ENCODE measurements at regions not wholly inside any gene's neighbourhood (a gene's known extent, or its start where the extent isn't known, plus 50 kb on each side); places are given as distances from the start of the nearest gene placed in this dataset.

GRCh38 chr1:245090491-245091090 lies 64.2 kb upstream of the KIF26B start:
- TF ChIP-seq YY1 (IDR thresholded peaks at IDR 0.05; ENCODE audit: low read depth) (no peak), EP300 (IDR thresholded peaks at IDR 0.05; ENCODE audit: borderline replicate concordance) (no peak), TCF12 (IDR thresholded peaks at IDR 0.05; ENCODE audit: low read depth) (no peak), ZBTB7A (IDR thresholded peaks at IDR 0.05; ENCODE audit: low read depth) (no peak), NFIC (IDR thresholded peaks at IDR 0.05) (no peak), CEBPB (IDR thresholded peaks at IDR 0.05) (no peak)
- TF ChIP-seq, protein P1, sequence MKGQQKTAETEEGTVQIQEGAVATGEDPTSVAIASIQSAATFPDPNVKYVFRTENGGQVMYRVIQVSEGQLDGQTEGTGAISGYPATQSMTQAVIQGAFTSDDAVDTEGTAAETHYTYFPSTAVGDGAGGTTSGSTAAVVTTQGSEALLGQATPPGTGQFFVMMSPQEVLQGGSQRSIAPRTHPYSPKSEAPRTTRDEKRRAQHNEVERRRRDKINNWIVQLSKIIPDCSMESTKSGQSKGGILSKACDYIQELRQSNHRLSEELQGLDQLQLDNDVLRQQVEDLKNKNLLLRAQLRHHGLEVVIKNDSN (IDR thresholded peaks at IDR 0.05), result no peak

- TF ChIP-seq EGR1 (IDR thresholded peaks at IDR 0.05) (no peak), RAD21 (IDR thresholded peaks at IDR 0.05; ENCODE audit: low read depth) (no peak), FOXM1 (IDR thresholded peaks at IDR 0.05; ENCODE audit: borderline replicate concordance, low read depth) (no peak), CEBPB (IDR thresholded peaks at IDR 0.05) (no peak), TEAD4 (IDR thresholded peaks at IDR 0.05) (no peak), CREB1 (IDR thresholded peaks at IDR 0.05; ENCODE audit: low read depth) (no peak), TAF1 (IDR thresholded peaks at IDR 0.05; ENCODE audit: low read depth) (no peak), YY1 (IDR thresholded peaks at IDR 0.05; ENCODE audit: low read depth) (no peak), REST (IDR thresholded peaks at IDR 0.05; ENCODE audit: low read depth) (no peak), NFIC (IDR thresholded peaks at IDR 0.05) (no peak), TCF12 (IDR thresholded peaks at IDR 0.05; ENCODE audit: low read depth) (no peak), EP300 (IDR thresholded peaks at IDR 0.05; ENCODE audit: borderline replicate concordance) (no peak), ZBTB7A (IDR thresholded peaks at IDR 0.05; ENCODE audit: low read depth) (no peak)
- TF ChIP-seq, protein P1 (IDR thresholded peaks at IDR 0.05), result no peak
- TF ChIP-seq, protein P2, sequence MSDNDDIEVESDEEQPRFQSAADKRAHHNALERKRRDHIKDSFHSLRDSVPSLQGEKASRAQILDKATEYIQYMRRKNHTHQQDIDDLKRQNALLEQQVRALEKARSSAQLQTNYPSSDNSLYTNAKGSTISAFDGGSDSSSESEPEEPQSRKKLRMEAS (IDR thresholded peaks at IDR 0.05), result no peak
These were observed 67.1 kb upstream of the KIF26B start for GRCh38 chr1:245087723-245088122.

DNA sequence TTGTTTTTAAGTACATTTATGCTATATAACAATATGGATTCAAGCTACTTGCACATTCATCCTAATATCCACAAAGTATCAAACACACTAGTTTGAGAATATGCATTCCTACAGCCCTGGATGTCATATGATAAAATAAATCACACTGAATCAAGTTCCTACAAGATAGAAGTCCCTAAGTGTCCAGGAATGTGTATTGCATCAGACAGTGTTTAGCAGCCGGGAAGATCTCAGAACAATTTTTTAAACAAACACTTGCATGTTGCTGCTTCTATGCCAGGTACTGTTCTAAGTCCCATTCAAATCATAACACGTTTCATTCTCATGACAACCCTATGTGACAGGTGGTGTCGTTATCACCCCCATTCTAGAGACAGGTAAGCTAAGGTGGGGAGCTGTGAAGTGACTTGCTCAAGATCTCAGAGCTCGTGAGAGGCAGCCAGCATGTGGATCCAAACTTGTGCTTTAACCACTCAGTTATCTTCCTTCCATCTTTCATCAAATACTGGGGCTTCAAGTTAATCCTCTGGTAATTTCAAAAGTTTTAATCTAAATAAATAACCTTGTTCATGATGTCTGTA lies 68.3 kb upstream of the KIF26B start:
- TF ChIP-seq FOXM1 (IDR thresholded peaks at IDR 0.05; ENCODE audit: borderline replicate concordance, low read depth) (no peak), YY1 (IDR thresholded peaks at IDR 0.05; ENCODE audit: low read depth) (no peak), RAD21 (IDR thresholded peaks at IDR 0.05; ENCODE audit: low read depth) (no peak), ZBTB7A (IDR thresholded peaks at IDR 0.05; ENCODE audit: low read depth) (no peak), CEBPB (IDR thresholded peaks at IDR 0.05) (no peak), TEAD4 (IDR thresholded peaks at IDR 0.05) (no peak)
- TF ChIP-seq, protein P1 (IDR thresholded peaks at IDR 0.05), result no peak

- TF ChIP-seq EGR1 (IDR thresholded peaks at IDR 0.05) (no peak), FOXM1 (IDR thresholded peaks at IDR 0.05; ENCODE audit: borderline replicate concordance, low read depth) (no peak), CREB1 (IDR thresholded peaks at IDR 0.05; ENCODE audit: low read depth) (no peak), TEAD4 (IDR thresholded peaks at IDR 0.05) (no peak), TCF12 (IDR thresholded peaks at IDR 0.05; ENCODE audit: low read depth) (no peak), ZBTB7A (IDR thresholded peaks at IDR 0.05; ENCODE audit: low read depth) (no peak), RAD21 (IDR thresholded peaks at IDR 0.05; ENCODE audit: low read depth) (no peak)
- TF ChIP-seq, protein P2 (IDR thresholded peaks at IDR 0.05), result no peak
- TF ChIP-seq, protein P1 (IDR thresholded peaks at IDR 0.05), result no peak
These were observed 69.2 kb upstream of the KIF26B start for GRCh38 chr1:245085508-245086095.

DNA sequence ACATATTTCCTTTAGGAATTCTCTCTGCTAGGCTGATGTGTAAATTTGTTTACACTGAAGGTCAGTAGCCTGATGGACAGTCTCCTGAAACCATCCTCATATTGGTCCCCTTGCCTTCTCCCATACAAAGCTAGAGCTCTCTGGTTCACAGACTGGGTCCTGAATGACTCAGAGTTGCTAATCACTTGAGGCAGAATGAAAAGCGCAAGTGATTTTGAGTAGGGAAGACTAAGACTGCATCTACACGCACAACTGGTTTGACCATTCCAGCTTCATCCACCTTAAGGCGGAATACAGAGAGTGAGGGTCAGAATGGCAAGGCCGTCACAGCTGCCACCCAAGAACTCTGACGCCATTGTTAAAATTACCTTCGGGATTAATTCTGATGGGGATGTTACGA lies 70.2 kb upstream of the KIF26B start:
- TF ChIP-seq EP300 (IDR thresholded peaks at IDR 0.05; ENCODE audit: borderline replicate concordance) (no peak), RAD21 (IDR thresholded peaks at IDR 0.05; ENCODE audit: low read depth) (no peak), NFIC (IDR thresholded peaks at IDR 0.05) (no peak), REST (IDR thresholded peaks at IDR 0.05; ENCODE audit: low read depth) (no peak), EGR1 (IDR thresholded peaks at IDR 0.05) (no peak), TCF12 (IDR thresholded peaks at IDR 0.05; ENCODE audit: low read depth) (no peak), TAF1 (IDR thresholded peaks at IDR 0.05; ENCODE audit: low read depth) (no peak), ZBTB7A (IDR thresholded peaks at IDR 0.05; ENCODE audit: low read depth) (no peak), CREB1 (IDR thresholded peaks at IDR 0.05; ENCODE audit: low read depth) (no peak), TEAD4 (IDR thresholded peaks at IDR 0.05) (no peak), YY1 (IDR thresholded peaks at IDR 0.05; ENCODE audit: low read depth) (no peak)
- TF ChIP-seq, protein P1 (IDR thresholded peaks at IDR 0.05), result no peak

All from Ishikawa (cell line).